Calu3 (cell line): ENCODE measurements at regions not wholly inside any gene's neighbourhood (a gene's known extent, or its start where the extent isn't known, plus 50 kb on each side); places are given as distances from the start of the nearest gene placed in this dataset.

Source experiments
- BruUV-seq: library from RNA; stranded (reverse); fragments of 400-500 nt; replicated peaks from 2 replicates; lab custom pipeline; 2021; lab: Mats Ljungman, UMichigan
- CTCF ChIA-PET: fragments of 300-600 bp; sonication (Branson Sonifier 250); formaldehyde crosslinking; loops from one replicate; lab custom pipeline; 2022; ENCODE audit warnings: antibody characterized with exemption; lab: Charles Lee
- DNase-seq: peaks from one replicate; pipeline ENCODE4 v3.0.0; 2022
- H3K27ac Mint-ChIP-seq: one replicate; pipeline ENCODE4 v1.8.0; 2022; ENCODE audit warnings: mixed read lengths; ENCODE audit not compliant: unreplicated experiment
- H3K27me3 Mint-ChIP-seq: one replicate; pipeline ENCODE4 v1.8.0; 2022; ENCODE audit warnings: mixed read lengths; ENCODE audit not compliant: unreplicated experiment
- H3K36me3 Mint-ChIP-seq: one replicate; pipeline ENCODE4 v1.8.0; 2022; ENCODE audit warnings: mild to moderate bottlenecking, moderate library complexity, mixed read lengths; ENCODE audit not compliant: insufficient read depth, unreplicated experiment
- H3K4me1 Mint-ChIP-seq: one replicate; pipeline ENCODE4 v1.8.0; 2022; ENCODE audit warnings: mild to moderate bottlenecking, low read depth, mixed read lengths; ENCODE audit not compliant: unreplicated experiment
- H3K4me3 Mint-ChIP-seq: one replicate; pipeline ENCODE4 v1.8.0; 2022; ENCODE audit warnings: mild to moderate bottlenecking, low read depth, moderate library complexity, mixed read lengths; ENCODE audit not compliant: unreplicated experiment
- H3K9me3 Mint-ChIP-seq: one replicate; pipeline ENCODE4 v1.8.0; 2022; ENCODE audit warnings: low read depth, mixed read lengths; ENCODE audit not compliant: unreplicated experiment
- intact Hi-C: fragments of 100-400 bp; cut with micrococcal nuclease; formaldehyde crosslinking; loops from one replicate; pipeline ENCODE4 v1.10.0; 2022; ENCODE audit not compliant: unreplicated experiment
- TF ChIP-seq, protein P1 (sequence below): fragments of 200-600 bp; IDR thresholded peaks from one replicate; pipeline ENCODE4 v1.8.0; 2022; ENCODE audit warnings: antibody characterized with exemption; ENCODE audit not compliant: unreplicated experiment

GRCh38 chr6:71028236-71028876, 71.5 kb upstream of the B3GAT2 start:
- CTCF ChIA-PET: interaction anchor here (0.9 to 1.1 kb wide), 2 partner anchors 9 to 10 kb away, joined by 3 read pairs; no protein-coding TSS in a partner anchor
- TF ChIP-seq, protein P1, sequence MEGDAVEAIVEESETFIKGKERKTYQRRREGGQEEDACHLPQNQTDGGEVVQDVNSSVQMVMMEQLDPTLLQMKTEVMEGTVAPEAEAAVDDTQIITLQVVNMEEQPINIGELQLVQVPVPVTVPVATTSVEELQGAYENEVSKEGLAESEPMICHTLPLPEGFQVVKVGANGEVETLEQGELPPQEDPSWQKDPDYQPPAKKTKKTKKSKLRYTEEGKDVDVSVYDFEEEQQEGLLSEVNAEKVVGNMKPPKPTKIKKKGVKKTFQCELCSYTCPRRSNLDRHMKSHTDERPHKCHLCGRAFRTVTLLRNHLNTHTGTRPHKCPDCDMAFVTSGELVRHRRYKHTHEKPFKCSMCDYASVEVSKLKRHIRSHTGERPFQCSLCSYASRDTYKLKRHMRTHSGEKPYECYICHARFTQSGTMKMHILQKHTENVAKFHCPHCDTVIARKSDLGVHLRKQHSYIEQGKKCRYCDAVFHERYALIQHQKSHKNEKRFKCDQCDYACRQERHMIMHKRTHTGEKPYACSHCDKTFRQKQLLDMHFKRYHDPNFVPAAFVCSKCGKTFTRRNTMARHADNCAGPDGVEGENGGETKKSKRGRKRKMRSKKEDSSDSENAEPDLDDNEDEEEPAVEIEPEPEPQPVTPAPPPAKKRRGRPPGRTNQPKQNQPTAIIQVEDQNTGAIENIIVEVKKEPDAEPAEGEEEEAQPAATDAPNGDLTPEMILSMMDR: no peak
- Mint-ChIP-seq H3K9me3 (no peaks in the 10 kb centered on the region), H3K4me3 (no peak overlapping the region), H3K27me3 (no peaks in the 10 kb centered on the region), H3K27ac (no peak overlapping the region), H3K4me1 (no peaks in the 10 kb centered on the region), H3K36me3 (no peaks in the 10 kb centered on the region)
- DNase-seq: no peak
- intact Hi-C loops: no loop called here
- BruUV-seq: no TSS peak

GRCh38 chr6:71028877-71029252, 72.0 kb upstream of the B3GAT2 start:
- DNase-seq: no peak
- TF ChIP-seq, protein P1: no peak
- Mint-ChIP-seq H3K27me3 (no peaks in the 10 kb centered on the region), H3K36me3 (no peaks in the 10 kb centered on the region), H3K4me1 (no peaks in the 10 kb centered on the region), H3K9me3 (no peaks in the 10 kb centered on the region), H3K4me3 (no peak overlapping the region), H3K27ac (no peak overlapping the region)
- intact Hi-C loops: no loop called here
- CTCF ChIA-PET: interaction anchor here (0.9 to 1.1 kb wide), 2 partner anchors 9 to 10 kb away, joined by 3 read pairs; no protein-coding TSS in a partner anchor
- BruUV-seq: no TSS peak

DNA sequence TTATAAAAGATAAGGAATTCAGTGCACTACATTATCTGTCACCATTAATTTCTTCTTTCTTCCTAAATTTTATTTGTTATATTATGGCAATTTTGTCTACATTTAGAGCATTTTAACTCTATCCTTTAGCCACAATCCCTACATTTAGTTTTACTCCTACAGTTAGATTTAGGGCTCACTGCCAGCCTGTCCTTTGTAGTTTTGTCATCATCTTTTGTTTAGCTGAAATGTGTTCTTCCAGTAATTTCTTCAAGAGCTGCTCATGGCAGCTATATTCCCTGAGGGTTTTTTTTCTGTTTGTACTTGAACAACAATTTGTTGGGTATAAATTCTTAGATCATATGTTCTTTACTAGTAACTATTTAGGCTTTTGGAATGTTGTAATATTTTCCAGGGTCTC, 72.7 kb upstream of the B3GAT2 start:
- TF ChIP-seq, protein P1: no peak
- DNase-seq: no peak
- no TSS peak for BruUV-seq
- H3K9me3 Mint-ChIP-seq: no peaks in the 10 kb centered on the region
- no peaks in the 10 kb centered on the region for H3K27me3 Mint-ChIP-seq
- H3K27ac Mint-ChIP-seq: no peak overlapping the region
- H3K4me1 Mint-ChIP-seq: no peaks in the 10 kb centered on the region
- CTCF ChIA-PET: no interaction called here
- H3K4me3 Mint-ChIP-seq: no peak overlapping the region
- intact Hi-C loops: no loop called here
- H3K36me3 Mint-ChIP-seq: no peaks in the 10 kb centered on the region

DNA sequence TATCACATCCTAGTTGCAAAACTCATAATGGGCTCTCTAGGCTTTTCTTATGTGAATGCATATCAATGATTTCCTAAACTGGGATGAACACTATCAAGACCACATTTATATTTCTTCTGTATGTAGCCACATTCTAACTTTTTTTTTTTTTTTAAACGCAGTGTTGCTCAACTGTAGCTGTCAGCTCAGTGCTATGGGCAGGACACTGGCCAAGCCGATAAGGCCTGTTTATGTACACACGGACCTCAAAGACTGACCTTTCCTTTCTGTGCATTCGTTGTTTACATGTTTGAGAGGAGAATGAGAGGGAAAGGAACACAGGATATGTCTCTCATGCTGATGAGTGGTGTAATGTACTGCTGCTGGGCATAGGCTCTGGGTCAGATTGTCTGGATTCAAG, 75.1 kb upstream of the B3GAT2 start:
- DNase-seq: no peak
- peaks cover 13% of the 10 kb centered on the region for H3K27me3 Mint-ChIP-seq
- intact Hi-C loops: no loop called here
- no peaks in the 10 kb centered on the region for H3K4me1 Mint-ChIP-seq
- no peaks in the 10 kb centered on the region for H3K36me3 Mint-ChIP-seq
- no TSS peak for BruUV-seq
- TF ChIP-seq, protein P1: no peak
- no peak overlapping the region for H3K4me3 Mint-ChIP-seq
- no peak overlapping the region for H3K27ac Mint-ChIP-seq
- CTCF ChIA-PET: interaction anchor here (0.6 kb wide), 1 partner anchor 238 kb away, joined by 4 read pairs; no protein-coding TSS in a partner anchor
- no peaks in the 10 kb centered on the region for H3K9me3 Mint-ChIP-seq
